Hippocampal formation (tissue), 2 donors: ENCODE measurements at regions not wholly inside any gene's neighbourhood (a gene's known extent, or its start where the extent isn't known, plus 50 kb on each side); places are given as distances from the start of the nearest gene placed in this dataset.
"Not testable (repeated sequence)": the region's sequence is repeated elsewhere in the genome, so short reads cannot be mapped to it uniquely, and the experiment has no call there.

Source experiments
- DNase-seq, 2 donors: peaks; one replicate each; lab custom pipeline; 2025; lab: John Stamatoyannopoulos, UW

GRCh38 chr11:91312541-91312940 lies 912.1 kb upstream of the FAT3 start:
- peak in 1 of 2 donors; percentile 10 for DNase-seq

GRCh38 chr11:91310085-91310484 lies 914.5 kb upstream of the FAT3 start:
- DNase-seq = no peak

- no peak for DNase-seq
Measured at GRCh38 chr11:91308069-91308468, 916.5 kb upstream of the FAT3 start.

GRCh38 chr11:91305402-91305801 lies 919.2 kb upstream of the FAT3 start:
- no peak for DNase-seq

GRCh38 chr11:91303749-91304148 lies 920.9 kb upstream of the FAT3 start:
- no peak for DNase-seq

- no peak for DNase-seq
Measured at GRCh38 chr11:91299980-91300379, 924.6 kb upstream of the FAT3 start.

- no peak for DNase-seq
Measured at GRCh38 chr11:91296629-91297028, 928.0 kb upstream of the FAT3 start.

GRCh38 chr11:91295591-91295990 lies 929.0 kb upstream of the FAT3 start:
- no peak for DNase-seq

- DNase-seq = no peak
Measured at GRCh38 chr11:91293119-91293518, 931.5 kb upstream of the FAT3 start.

- no peak for DNase-seq
Measured at GRCh38 chr11:91272089-91272488, 952.5 kb upstream of the FAT3 start.

GRCh38 chr11:91268512-91269295 lies 955.9 kb upstream of the FAT3 start:
- not testable (repeated sequence) for DNase-seq

- no peak for DNase-seq
Measured at GRCh38 chr11:91265946-91266345, 958.7 kb upstream of the FAT3 start.

- no peak for DNase-seq
Measured at GRCh38 chr11:91264481-91264880, 960.1 kb upstream of the FAT3 start.

GRCh38 chr11:91263496-91264365 lies 960.9 kb upstream of the FAT3 start:
- no peak for DNase-seq

GRCh38 chr11:91261513-91261912 lies 963.1 kb upstream of the FAT3 start:
- no peak for DNase-seq

- no peak for DNase-seq
Measured at GRCh38 chr11:91258876-91259275, 965.7 kb upstream of the FAT3 start.

- no peak for DNase-seq
Measured at GRCh38 chr11:91257667-91258066, 967.0 kb upstream of the FAT3 start.

GRCh38 chr11:91248199-91248807 lies 976.3 kb upstream of the FAT3 start:
- no peak for DNase-seq

GRCh38 chr11:91247009-91247735 lies 977.4 kb upstream of the FAT3 start:
- DNase-seq = no peak

GRCh38 chr11:91244912-91245311 lies 979.7 kb upstream of the FAT3 start:
- no peak for DNase-seq

- no peak for DNase-seq
Measured at GRCh38 chr11:91243630-91244029, 981.0 kb upstream of the FAT3 start.

GRCh38 chr11:91243051-91243450 lies 981.6 kb upstream of the FAT3 start:
- DNase-seq = no peak
